ENCODE measurements at regions not wholly inside any gene's neighbourhood (a gene's known extent, or its start where the extent isn't known, plus 50 kb on each side); places are given as distances from the start of the nearest gene placed in this dataset.

- Histone ChIP-seq H3K9me3 (no peaks in the 10 kb centered on the region), H3K4me1 (peaks cover 0 to 9% (median 4%) of the 10 kb centered on the region in 4 donors), H3K27ac (no peak overlapping the region), H3K27me3 (no peaks in the 10 kb centered on the region), H3K36me3 (peaks cover 0 to 38% (median 13%) of the 10 kb centered on the region in 4 donors), H3K4me3 (no peak overlapping the region)
- TF ChIP-seq CTCF (IDR thresholded peaks at IDR 0.05) (no peak), POLR2A (IDR thresholded peaks at IDR 0.05) (no peak)
- WGBS (ENCODE audit: insufficient coverage, low coverage, low lambda C conversion rate, missing lambda C conversion rate): 75% methylated on average over 3 of the region's 3 CpGs
- ATAC-seq (peak in 2 of 4 donors; percentile 42 to 50), DNase-seq (no peak)
- intact Hi-C loops (cut with DNase I): no loop called here
Observed at GRCh38 chr1:77632216-77632615, 50.2 kb downstream of the ZZZ3 start.

- H3K27me3 ChIP-seq: no peaks in the 10 kb centered on the region
- DNase-seq: no peak
- peaks cover 0 to 9% (median 4%) of the 10 kb centered on the region in 4 donors for H3K4me1 ChIP-seq
- H3K27ac ChIP-seq: no peak overlapping the region
- no peaks in the 10 kb centered on the region for H3K9me3 ChIP-seq
- H3K4me3 ChIP-seq: no peak overlapping the region
- TF ChIP-seq CTCF (IDR thresholded peaks at IDR 0.05): no peak
- TF ChIP-seq POLR2A (IDR thresholded peaks at IDR 0.05): no peak
- WGBS (ENCODE audit: insufficient coverage, low coverage, low lambda C conversion rate, missing lambda C conversion rate): 100% methylated on average over 1 of the region's 1 CpG
- peaks cover 0 to 38% (median 13%) of the 10 kb centered on the region in 4 donors for H3K36me3 ChIP-seq
- peak in 3 of 4 donors; percentile 32 to 42 (median 38) for ATAC-seq
- intact Hi-C loops (cut with DNase I): no loop called here
Observed at GRCh38 chr1:77631751-77632150, 50.7 kb downstream of the ZZZ3 start.

- WGBS (ENCODE audit: insufficient coverage, low coverage, low lambda C conversion rate, missing lambda C conversion rate): 88% methylated on average over 1 of the region's 1 CpG
- TF ChIP-seq POLR2A (IDR thresholded peaks at IDR 0.05) (no peak), CTCF (IDR thresholded peaks at IDR 0.05) (no peak)
Observed at GRCh38 chr1:77631302-77631701, 51.2 kb downstream of the ZZZ3 start.

GRCh38 chr1:77627978-77628570, 54.4 kb downstream of the ZZZ3 start:
- peaks cover 0 to 28% (median 15%) of the 10 kb centered on the region in 4 donors for H3K36me3 ChIP-seq

More at GRCh38 chr1:77631302-77631701, 51.2 kb downstream of the ZZZ3 start:
- Histone ChIP-seq H3K9me3 (no peaks in the 10 kb centered on the region), H3K36me3 (peaks cover 0 to 38% (median 13%) of the 10 kb centered on the region in 4 donors), H3K4me3 (no peak overlapping the region), H3K4me1 (peaks cover 0 to 9% (median 4%) of the 10 kb centered on the region in 4 donors), H3K27me3 (no peaks in the 10 kb centered on the region), H3K27ac (no peak overlapping the region)
- DNase-seq (no peak), ATAC-seq (no peak)
- intact Hi-C loops (cut with DNase I): no loop called here

More at GRCh38 chr1:77627978-77628570, 54.4 kb downstream of the ZZZ3 start:
- no peak for DNase-seq
- Histone ChIP-seq H3K27ac (no peak overlapping the region), H3K4me1 (peaks cover 0 to 9% (median 4%) of the 10 kb centered on the region in 4 donors), H3K9me3 (no peaks in the 10 kb centered on the region), H3K27me3 (no peaks in the 10 kb centered on the region), H3K4me3 (no peak overlapping the region)
- intact Hi-C loops (cut with DNase I): no loop called here
- TF ChIP-seq POLR2A (IDR thresholded peaks at IDR 0.05) (no peak), CTCF (IDR thresholded peaks at IDR 0.05) (no peak)
- ATAC-seq: peak in 3 of 4 donors; percentile 30 to 56 (median 56)
- 42% methylated on average over 4 of the region's 4 CpGs for WGBS (ENCODE audit: insufficient coverage, low coverage, low lambda C conversion rate, missing lambda C conversion rate)

Data from right lobe of liver (tissue), 6 donors.